Body of pancreas (tissue), 4 donors: ENCODE measurements at regions not wholly inside any gene's neighbourhood (a gene's known extent, or its start where the extent isn't known, plus 50 kb on each side); places are given as distances from the start of the nearest gene placed in this dataset.

Experiments used
- ATAC-seq: fragments of 150-250 bp; one replicate; pipeline ENCODE4 v1.9.1; 2016
- DNase-seq, 4 donors: peaks; one replicate each; pipeline ENCODE4 v3.0.0-alpha.2; 2019
- H3K27ac ChIP-seq, 4 donors: fragments of 200-600 bp; sonication (generic); 1 replicate in 3 of 4; 2 replicates in 1 of 4; pipeline versions ENCODE4 v1.5.1 to v1.6.1; 2016 to 2019; ENCODE audit warnings: mild to moderate bottlenecking in 1 of 4, mixed read lengths in 1 of 4, moderate library complexity in 1 of 4
- H3K27me3 ChIP-seq, 2 donors: fragments of 200-600 bp; sonication (generic); one replicate each; pipeline ENCODE4 v1.6.0; 2016; ENCODE audit warnings: mild to moderate bottlenecking in 1 of 2
- H3K36me3 ChIP-seq, 2 donors: fragments of 200-600 bp; sonication (generic); replicated peaks in 1 of 2; 2 replicates each; pipeline ENCODE4 v1.5.1; 2016; ENCODE audit warnings: low read depth in 2 of 2; ENCODE audit not compliant: insufficient read depth in 1 of 2
- H3K4me1 ChIP-seq: fragments of 200-600 bp; sonication (generic); one replicate; pipeline ENCODE4 v1.6.0; 2016
- H3K4me3 ChIP-seq, 2 donors: fragments of 200-600 bp; sonication (generic); 1 replicate in 1 of 2; 2 replicates in 1 of 2; pipeline ENCODE4 v1.5.1; 2016 to 2019
- H3K9me3 ChIP-seq, 3 donors: fragments of 200-600 bp; sonication (generic); 1 replicate in 2 of 3; 2 replicates in 1 of 3; pipeline ENCODE4 v1.5.1; 2016
- CTCF ChIP-seq, 7 experiments: fragments of 450-650 bp in 4 of 7; fragments of 200-600 bp in 3 of 7; sonication (generic) in 3 of 7; IDR thresholded peaks; one replicate each; pipeline ENCODE4 v1.5.1; 2016 to 2019; ENCODE audit warnings: antibody characterized with exemption in 7 of 7
- POLR2A ChIP-seq, 3 donors: fragments of 450-650 bp; IDR thresholded peaks; one replicate each; pipeline ENCODE4 v1.6.1; 2016; ENCODE audit warnings: antibody characterized with exemption in 3 of 3, mild to moderate bottlenecking in 2 of 3
- WGBS, 2 donors: methylation state at CpG; one replicate each; pipeline ENCODE4 v1.1.5; 2017; 5-methylcytosine and 5-hydroxymethylcytosine counted together
- intact Hi-C: fragments of 100-400 bp; cut with DNase I; formaldehyde crosslinking; loops from one replicate; pipeline ENCODE4 v1.15.1; 2023

- no peak overlapping the region for H3K4me3 ChIP-seq
- no peak for DNase-seq
- 65 to 71% methylated on average over 6 of the region's 6 CpGs for WGBS, 2 donors
- H3K36me3 ChIP-seq, result no peaks in the 10 kb centered on the region
- H3K9me3 ChIP-seq, result no peaks in the 10 kb centered on the region
- H3K4me1 ChIP-seq, result no peaks in the 10 kb centered on the region
- intact Hi-C loops, result no loop called here
- no peak for ATAC-seq
- no peak for TF ChIP-seq CTCF (IDR thresholded peaks at IDR 0.05)
- no peak for TF ChIP-seq POLR2A (IDR thresholded peaks at IDR 0.05)
- no peak overlapping the region for H3K27ac ChIP-seq
- H3K27me3 ChIP-seq, result no peaks in the 10 kb centered on the region
These were observed 668.6 kb upstream of the NCAM2 start for GRCh38 chr21:20329636-20330035.

GRCh38 chr21:20330652-20331051 lies 667.6 kb upstream of the NCAM2 start:
- DNase-seq (no peak), ATAC-seq (no peak)
- intact Hi-C loops, result no loop called here
- no peaks in the 10 kb centered on the region for H3K36me3 ChIP-seq
- no peaks in the 10 kb centered on the region for H3K9me3 ChIP-seq
- TF ChIP-seq POLR2A (IDR thresholded peaks at IDR 0.05) (no peak), CTCF (IDR thresholded peaks at IDR 0.05) (no peak)
- 80 to 81% methylated on average over 3 of the region's 3 CpGs for WGBS, 2 donors
- H3K27me3 ChIP-seq, result no peaks in the 10 kb centered on the region
- H3K4me1 ChIP-seq, result no peaks in the 10 kb centered on the region
- no peak overlapping the region for H3K4me3 ChIP-seq
- H3K27ac ChIP-seq, result no peak overlapping the region

DNA sequence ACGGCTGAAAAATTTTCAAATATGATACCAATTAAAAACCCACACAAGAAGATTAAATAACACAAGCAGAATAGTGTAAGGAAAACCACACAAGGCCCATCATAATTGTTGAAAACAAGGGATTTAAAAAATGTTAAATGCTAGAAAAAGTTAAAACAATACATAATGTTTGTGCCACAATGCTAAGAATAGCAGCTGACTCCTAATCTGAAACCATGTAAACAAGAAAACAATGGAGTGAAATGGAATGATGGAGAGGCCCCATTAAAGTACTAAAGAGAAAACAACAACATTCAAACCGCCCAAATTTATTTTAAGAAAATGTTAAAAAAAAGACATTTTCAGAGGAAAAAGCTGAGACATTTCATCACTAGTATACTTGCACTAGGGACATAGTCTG lies 663.6 kb upstream of the NCAM2 start:
- H3K36me3 ChIP-seq, result no peaks in the 10 kb centered on the region
- DNase-seq, result no peak
- no peak overlapping the region for H3K27ac ChIP-seq
- 68 to 69% methylated on average over 2 of the region's 2 CpGs for WGBS, 2 donors
- no peaks in the 10 kb centered on the region for H3K9me3 ChIP-seq
- H3K4me3 ChIP-seq, result no peak overlapping the region
- intact Hi-C loops, result no loop called here
- ATAC-seq, result no peak
- no peak for TF ChIP-seq POLR2A (IDR thresholded peaks at IDR 0.05)
- no peak for TF ChIP-seq CTCF (IDR thresholded peaks at IDR 0.05)
- no peaks in the 10 kb centered on the region for H3K27me3 ChIP-seq
- no peaks in the 10 kb centered on the region for H3K4me1 ChIP-seq

- intact Hi-C loops, result no loop called here
- ATAC-seq, result no peak
- no peaks in the 10 kb centered on the region for H3K9me3 ChIP-seq
- no peaks in the 10 kb centered on the region for H3K36me3 ChIP-seq
- H3K27me3 ChIP-seq, result no peaks in the 10 kb centered on the region
- TF ChIP-seq CTCF (IDR thresholded peaks at IDR 0.05) (no peak), POLR2A (IDR thresholded peaks at IDR 0.05) (no peak)
- no peak for DNase-seq
- H3K27ac ChIP-seq, result no peak overlapping the region
- no peaks in the 10 kb centered on the region for H3K4me1 ChIP-seq
- H3K4me3 ChIP-seq, result no peak overlapping the region
- 49 to 55% methylated on average over 4 of the region's 4 CpGs for WGBS, 2 donors
These were observed 656.8 kb upstream of the NCAM2 start for GRCh38 chr21:20341431-20341830.

DNA sequence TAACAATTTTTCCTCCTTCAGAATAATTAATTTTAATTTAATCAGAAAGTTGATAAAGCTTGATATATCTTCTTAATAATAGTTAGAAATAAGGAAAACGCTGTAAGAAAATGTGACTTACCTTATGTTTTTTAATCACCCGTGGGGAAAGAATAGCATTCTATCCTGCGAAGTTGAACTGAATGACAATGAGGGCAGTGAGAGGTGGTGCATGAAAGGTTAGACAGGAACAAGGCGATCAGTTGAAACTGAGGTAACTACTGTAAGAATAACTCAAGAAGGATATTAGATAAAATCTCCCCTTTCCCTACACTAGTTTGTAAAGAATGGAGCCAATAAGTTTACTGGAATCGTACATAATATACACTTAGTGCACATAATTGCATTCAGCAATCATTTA lies 655.0 kb upstream of the NCAM2 start:
- no peak overlapping the region for H3K27ac ChIP-seq
- no peak for DNase-seq
- WGBS, 2 donors, result 71 to 72% methylated on average over 5 of the region's 5 CpGs
- H3K36me3 ChIP-seq, result no peaks in the 10 kb centered on the region
- H3K27me3 ChIP-seq, result no peaks in the 10 kb centered on the region
- no peak overlapping the region for H3K4me3 ChIP-seq
- intact Hi-C loops, result no loop called here
- no peaks in the 10 kb centered on the region for H3K4me1 ChIP-seq
- ATAC-seq, result no peak
- TF ChIP-seq CTCF (IDR thresholded peaks at IDR 0.05) (no peak), POLR2A (IDR thresholded peaks at IDR 0.05) (no peak)
- H3K9me3 ChIP-seq, result no peaks in the 10 kb centered on the region
